GM21360 (cell line): ENCODE measurements at regions not wholly inside any gene's neighbourhood (a gene's known extent, or its start where the extent isn't known, plus 50 kb on each side); places are given as distances from the start of the nearest gene placed in this dataset.

Source experiments
- ATAC-seq: cut with Tn5 transposase; IDR thresholded peaks from one replicate; pipeline ENCODE4 v1.9.1; 2021; ENCODE audit warnings: mild to moderate bottlenecking, moderate library complexity; ENCODE audit not compliant: unreplicated experiment

DNA sequence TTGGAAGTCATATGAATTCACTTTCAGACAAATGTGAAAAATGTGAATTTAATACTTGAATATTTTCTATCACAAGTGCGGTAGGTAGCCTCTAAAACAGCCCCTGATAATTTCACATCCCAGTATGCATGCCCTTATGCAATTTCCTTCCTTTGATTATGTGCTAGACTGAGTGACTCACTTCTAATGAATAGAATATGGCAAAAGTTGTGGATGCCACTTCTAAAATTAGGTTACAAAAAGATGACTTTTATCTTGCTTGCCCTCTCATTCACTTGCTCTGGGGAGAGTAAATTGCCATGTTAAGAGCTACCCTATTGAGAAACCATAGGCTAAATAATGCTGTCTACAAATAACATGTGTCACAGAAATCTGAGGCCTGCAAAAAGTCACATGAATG is 402.5 kb upstream of the PCDH9 start:
- no peak for ATAC-seq

DNA sequence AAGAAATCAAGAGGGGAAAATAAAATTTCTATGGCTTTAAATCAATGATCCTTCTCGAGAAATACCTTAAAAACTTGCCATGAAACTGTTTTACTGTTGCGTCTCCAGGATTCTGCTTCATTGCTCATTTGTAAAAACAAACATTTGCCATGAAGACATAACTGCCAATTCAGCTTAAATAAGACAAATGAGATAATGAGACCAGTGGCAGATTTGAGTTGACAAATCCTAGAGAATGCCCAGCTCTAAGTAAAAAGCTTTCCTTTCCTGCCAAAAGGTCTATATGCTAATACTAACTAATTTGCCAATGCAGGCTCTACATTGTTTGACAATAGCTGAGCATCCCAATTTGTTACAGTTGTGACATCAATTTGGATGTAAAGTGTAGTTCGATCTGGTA is 400.5 kb upstream of the PCDH9 start:
- ATAC-seq = no peak

DNA sequence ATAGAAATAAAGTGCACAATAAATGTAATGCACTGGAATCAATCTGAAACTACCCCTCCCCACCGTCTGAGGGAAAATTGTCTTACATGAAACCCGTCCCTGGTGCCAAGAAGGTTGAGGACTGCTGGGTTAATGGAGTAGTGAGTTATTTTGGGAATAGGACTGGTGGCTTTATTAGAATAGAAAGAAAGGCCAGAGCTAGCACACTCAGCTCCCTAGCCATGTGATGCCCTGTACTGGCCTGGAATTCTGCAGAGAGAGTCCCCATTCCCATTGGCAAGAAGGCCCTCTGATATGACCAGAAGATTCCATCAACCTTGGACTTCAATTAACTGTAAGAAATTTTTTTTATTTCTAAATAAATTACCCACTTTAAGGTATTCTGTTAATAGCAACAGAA is 393.5 kb upstream of the PCDH9 start:
- ATAC-seq = no peak

DNA sequence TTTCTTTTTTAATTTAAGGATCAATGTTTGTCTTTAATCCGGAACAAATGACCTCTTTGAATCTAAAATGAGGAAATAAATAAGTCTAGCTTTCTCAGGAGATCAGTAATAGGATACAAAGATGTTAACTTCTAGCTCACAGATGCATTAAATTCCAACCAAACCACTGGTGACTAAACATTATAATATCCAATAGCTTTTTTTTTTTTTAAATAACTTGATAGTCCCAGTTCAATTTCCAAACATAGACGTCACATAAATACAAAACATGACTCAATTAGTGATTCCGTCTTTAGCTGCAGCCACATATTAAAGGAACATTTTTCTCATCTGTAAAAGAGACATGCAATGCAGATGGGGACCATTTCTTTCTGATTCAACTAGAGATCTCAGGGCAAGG is 390.5 kb upstream of the PCDH9 start:
- no peak for ATAC-seq

DNA sequence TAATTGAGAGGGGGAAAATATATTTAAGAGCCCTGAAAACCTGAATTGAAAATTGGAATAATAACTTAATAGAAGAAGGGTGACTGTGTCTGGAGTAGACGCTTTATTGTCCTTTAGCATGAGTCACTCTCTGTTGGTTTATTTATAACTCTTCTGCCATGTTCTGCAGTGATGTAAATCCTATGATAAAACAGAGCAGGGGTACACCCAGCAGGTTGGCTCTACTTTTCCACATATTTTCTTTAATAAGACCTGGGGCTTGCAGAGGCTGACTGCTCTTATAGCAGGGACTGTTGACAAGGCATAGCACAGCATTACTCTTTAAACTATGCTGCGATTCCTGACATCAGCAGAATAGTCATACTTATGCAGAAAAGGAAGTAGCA is 389.9 kb upstream of the PCDH9 start:
- ATAC-seq = no peak

DNA sequence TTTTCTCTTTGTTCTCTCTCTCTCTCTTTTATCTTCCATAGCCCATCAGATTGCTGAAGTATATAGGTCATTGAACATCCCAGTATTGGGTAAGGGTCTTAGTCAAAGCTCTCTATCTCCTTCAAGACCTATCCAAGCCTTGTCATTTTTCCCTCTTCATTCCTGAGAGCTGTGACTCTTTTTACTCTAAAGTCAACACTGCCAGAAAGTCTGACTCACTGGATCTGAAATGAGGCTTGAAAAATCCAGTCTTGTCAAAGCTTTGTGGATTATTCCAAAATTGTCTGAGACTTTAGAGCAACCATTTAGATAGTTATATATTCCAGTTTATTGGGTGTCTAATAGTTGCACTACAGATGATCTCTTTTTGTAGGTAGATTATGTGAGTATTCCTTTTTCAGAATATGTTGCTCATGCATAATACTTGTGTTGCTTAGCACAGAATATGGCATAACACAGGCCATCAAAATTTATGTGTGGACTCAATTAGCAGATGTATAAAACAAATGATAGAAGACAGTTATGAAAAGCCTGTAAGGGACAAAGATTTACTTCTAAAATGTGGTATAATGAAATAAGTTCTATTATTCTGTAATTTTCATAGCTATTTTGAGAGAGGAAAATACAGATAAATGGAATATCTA is 389.3 kb upstream of the PCDH9 start:
- no peak for ATAC-seq

DNA sequence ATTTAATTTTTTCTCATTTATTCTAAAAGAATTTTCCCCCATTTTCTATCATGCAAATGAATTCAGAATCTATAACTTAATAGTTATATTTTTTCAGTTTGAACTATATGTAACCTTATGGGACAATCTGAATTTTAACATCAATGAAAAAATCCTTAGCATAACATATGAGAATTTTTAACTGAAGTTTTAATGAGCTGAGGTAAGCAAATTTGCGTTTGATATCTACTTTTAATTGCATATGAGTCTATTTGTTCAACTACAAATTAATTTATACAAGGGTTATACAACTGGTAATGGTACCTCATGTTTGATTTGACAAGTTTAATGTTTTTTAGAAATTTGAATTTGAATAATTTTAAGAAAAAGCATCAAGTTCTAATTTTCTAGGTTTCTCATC is 384.4 kb upstream of the PCDH9 start:
- ATAC-seq = no peak

DNA sequence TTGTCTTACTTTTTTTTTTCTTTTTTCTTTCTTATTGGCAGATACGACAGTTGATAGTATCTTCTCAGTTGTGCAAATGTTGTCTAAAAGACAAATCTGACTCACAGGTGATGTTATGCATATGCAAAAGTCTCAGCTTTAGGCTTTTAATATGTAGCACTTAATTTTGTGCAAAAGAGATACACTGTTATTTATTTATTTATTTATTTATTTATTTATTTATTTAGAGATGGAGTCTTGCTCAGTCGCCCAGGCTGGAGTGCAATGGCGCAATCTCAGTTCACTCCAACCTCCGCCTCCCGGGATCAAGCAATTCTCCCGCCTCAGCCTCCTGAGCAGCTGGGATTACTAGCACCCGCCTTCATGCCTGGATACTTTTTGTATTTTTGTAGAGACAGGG is 383.9 kb upstream of the PCDH9 start:
- ATAC-seq = no peak

DNA sequence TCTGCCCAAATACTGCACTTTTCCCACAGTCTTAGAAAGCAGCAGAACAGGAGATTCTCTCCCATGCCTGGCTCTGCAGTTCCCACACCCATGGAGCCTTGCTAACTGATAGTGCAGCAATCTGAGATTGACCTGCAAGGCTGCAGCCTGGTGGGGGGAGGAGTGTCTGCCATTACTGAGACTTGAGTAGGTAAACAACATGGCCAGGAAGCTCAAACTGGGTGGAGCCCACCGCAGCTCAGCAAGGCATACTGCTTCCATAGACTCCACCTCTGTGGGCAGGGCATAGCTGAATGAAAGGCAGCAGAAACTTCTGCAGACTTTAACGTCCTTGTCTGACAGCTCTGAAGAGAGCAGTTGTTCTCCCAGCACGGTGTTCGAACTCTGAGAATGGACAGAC is 358.5 kb upstream of the PCDH9 start:
- ATAC-seq = no peak

DNA sequence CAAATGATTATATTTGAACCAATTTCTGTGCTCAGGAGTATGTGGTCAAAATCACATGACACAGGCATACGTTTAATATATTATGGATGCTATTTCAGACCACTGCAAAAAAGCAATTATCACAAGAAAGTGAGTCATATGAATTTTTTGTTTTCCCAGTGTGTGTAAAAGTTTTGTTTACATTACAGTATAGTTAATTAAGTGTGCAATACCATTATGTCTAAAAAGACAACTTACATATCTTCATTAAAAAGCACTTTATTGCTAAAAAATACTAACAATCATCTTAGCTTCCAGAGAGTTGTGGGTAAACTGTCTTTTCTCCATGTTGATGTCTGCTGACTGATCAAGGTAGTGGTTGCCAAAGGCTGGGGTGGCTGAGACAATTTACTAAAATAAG is 347.2 kb upstream of the PCDH9 start:
- no peak for ATAC-seq

DNA sequence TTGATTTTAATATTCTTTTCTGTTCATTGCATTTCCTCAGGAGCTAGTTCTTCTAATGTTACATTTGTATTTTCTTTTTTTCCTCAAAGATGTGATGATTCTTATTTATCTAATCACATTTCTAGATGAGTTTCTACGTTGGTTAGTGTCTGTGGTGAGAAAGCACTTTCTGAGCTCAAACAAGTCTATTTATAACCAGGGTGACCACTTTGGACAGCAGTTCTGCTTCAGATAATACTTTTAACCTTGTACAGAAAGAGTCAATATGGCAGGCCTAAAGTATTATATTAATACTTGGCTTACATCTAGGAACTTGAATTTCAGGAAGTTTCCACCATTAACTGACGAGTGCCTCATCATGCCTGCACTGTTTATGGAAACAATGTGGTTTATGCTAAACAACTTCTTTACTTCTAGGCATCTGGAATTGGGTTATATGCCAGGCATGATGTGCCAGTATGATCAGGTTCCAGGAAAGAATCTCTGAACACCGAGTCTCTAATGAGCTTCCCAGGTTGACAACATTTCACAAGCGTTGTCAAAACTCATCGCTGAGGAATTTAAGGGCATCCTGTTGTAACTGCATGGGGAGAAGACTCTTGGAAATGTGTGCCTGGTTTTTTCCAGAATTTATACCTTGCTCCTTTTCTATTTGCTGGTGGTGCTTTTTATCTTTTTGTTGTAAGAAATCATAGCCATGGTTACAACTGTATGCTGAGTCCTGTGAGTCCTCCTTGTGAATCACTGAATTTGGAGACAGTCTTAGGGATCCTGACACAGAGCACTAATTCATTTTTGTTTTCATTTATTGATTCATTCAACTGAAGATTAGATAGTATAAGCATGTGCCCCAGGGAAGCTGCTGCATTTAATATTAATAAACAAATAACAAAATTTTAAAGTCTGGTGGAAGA is 344.4 kb upstream of the PCDH9 start:
- ATAC-seq = no peak

DNA sequence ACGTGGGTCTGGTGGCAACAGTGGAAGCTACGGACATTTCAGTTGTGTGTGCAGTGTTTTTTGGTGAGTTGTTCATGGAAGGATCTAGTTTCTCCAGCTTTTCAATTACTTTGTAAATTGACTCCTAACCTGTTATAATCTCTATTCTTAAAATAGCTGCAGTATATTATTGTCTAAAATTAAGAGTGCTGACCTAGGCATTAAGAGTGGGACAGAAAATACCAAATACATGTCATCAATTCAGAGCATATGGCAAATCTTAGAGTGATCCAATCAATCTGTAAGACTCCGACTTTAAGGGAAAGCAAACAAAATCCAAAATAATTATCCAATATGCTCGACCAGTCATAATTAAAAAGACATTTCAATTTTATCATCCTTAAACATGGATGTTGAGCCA is 338.1 kb upstream of the PCDH9 start:
- ATAC-seq = no peak

DNA sequence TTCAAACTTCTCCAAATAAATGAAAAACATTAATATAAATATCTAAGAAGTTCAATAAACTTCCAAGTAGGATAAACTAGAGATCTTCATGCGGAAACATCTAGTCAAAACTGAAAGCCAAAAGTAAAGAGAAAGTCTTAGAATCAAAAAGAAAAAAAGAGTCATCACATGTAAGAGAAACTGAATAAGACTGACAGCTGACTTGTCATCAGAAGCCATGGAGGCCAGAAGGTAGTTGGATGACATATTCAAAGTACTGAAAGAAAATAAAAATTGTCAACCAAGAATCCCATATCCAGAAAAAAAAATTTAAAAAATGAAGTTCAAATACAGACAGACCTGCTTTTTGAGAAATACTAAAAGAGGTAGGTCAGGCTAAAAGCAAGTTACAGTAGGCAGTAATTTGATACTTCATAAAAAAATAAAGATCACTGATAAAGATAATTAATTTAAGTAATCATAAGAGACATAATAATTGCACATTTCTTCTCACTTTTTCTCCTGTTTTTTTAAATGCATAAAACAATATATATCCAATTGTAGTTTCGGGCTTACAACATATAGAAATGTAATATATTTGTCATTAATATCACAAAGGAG is 327.6 kb upstream of the PCDH9 start:
- ATAC-seq = no peak

DNA sequence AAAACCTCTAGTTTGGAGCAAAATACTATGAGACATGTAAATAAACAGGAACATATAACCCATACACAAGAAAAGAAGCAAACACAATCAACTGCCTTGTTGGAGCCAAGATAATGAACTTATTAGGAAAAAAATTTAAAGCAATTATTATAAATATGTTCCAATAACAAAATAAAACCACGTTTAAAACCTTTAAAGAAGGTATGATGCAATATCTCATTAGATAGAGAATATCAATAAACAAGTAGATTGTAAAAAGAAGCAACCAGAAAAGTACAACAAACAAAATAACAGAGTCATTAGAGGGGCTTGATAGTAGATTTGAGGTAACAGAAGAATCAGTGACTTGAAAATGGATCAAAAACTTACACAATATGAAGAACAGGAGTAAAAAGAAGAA is 327.0 kb upstream of the PCDH9 start:
- no peak for ATAC-seq

DNA sequence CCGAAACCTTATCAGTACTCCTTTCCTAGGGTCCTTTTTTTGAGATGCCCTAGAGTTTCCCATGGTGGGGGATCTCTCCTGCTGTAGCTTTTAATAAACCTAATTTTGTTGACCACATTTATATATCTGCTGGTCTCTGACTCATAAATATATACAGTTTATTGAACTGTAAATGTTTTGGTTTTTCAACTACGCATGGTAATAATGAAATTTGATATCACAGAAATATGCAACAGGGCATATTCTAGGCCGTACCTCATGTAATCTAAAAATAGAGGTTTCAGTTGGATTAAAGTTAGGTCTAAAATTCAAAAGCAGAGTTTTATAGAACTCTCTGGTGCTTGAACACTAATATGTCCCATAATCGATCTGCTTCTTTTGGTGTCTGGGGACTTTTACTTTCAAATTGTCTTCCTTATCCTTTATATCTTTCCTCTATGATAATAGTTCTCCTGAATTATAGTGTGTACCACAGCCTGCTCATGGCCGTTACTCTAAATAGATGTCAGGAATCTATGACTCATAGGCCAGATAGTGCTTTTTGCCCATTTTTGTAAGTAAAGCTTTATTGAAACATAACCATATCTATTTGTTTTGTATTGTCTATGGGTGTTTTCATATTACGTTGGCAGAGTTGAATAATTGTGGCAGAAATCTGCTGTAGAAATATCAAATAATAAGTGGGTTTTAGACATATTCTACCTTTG is 324.8 kb upstream of the PCDH9 start:
- no peak for ATAC-seq

DNA sequence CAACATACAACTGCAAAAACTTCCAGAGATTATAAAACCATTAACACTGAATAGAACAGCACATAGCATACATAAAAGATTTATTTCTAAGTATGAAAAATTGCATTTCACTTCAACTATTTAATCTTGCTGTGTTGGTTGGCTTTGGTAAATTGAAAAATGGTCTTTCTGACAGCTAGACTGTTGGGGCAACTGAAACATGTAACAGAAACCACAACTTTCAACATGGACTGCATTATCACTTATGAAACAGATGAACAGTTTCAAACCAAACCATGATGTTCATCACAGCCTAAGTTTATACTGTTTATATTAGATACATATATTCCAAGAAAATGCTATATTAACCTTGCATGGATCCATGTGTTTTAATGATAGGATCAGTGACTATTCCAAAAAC is 324.1 kb upstream of the PCDH9 start:
- ATAC-seq = no peak

DNA sequence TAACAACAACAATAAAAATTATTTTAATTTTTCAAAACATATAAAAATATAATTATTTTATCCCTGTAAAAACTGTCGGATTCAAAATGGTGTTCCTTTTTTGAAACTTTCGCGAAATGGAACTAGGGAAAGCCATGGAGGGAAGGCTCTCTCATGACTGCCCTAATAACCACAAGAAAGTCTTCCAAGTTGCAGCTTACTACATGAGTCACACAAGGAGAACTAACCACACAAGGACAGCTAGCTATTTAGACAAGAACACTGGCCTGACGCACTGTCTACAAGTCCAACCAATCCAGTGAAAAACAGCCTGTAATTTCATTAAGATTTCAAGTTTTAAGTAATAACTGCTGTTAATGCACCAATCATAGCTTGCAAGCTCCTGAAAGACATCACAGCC is 319.2 kb upstream of the PCDH9 start:
- no peak for ATAC-seq

DNA sequence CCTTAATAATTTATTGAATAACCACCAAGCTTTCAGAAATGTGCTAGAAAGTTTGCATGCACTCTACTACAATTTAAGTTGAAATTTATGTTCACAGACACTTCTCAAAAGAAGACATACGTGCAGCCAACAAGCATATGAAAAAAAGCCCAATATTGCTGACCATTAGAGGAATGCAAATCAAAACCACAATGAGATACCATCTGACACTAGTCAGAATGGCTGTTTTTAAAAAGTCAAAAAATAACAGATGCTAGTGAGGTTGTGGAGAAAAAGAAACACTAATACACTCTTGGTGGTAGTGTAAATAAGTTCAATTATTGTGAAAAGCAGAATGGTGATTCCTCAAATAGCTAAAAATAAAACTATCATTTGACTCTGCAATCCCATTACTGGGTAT is 308.8 kb upstream of the PCDH9 start:
- ATAC-seq = no peak

DNA sequence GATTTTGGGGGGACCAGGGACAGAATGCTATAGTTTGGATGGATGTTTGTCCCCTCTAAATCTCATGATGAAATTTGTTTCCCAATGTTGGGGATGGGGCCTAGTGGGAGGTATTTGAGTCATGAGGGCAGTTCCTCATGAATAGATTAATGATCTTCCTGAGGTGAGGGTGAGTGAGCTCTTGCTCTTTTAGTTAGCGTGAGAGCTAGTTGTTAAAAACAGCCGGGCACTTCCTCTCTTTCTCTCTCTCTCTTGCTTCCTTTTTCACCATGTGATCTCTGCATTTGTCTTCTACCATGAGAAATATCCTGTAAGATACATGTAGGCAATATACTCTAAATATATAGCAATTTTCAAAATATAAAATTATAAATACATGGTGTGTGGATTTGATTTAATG is 290.8 kb upstream of the PCDH9 start:
- no peak for ATAC-seq

DNA sequence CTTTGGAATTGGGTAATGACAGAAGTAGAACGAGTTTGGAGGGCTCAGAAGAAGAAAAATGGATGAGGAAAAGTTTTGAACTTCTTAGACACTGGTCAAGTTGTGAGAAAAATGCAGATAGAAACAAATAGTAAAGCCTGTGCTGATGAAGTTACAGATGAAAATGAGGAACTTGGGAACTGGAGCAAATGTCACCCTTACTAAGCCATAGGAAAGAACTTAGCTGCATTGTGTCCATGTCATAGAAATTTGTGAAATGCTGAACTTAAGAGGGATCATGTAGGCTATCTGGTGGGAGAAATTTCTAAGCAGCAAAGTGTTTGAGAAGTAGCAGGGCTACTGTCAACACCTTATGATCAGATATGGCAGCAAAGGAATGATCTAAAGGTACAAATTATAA is 289.2 kb upstream of the PCDH9 start:
- no peak for ATAC-seq

DNA sequence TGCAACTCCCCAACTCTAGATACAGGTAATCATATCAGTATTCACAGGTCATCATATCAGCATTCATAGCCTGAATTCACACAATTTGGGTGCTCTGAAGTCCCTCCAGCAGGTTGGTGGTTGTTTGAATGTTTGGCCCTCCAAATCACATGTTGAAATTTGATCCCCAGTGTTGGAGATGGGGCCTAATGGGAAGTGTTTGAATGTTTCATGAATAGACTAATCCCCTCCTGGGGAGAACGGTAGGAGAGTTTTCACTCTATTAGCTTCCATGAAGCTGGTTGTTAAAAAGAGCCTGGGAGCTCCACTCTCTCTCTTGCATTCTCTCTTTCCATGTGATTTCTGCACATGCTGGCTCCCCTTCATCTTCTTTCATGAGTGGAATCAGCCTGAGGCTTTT is 288.6 kb upstream of the PCDH9 start:
- ATAC-seq = no peak

DNA sequence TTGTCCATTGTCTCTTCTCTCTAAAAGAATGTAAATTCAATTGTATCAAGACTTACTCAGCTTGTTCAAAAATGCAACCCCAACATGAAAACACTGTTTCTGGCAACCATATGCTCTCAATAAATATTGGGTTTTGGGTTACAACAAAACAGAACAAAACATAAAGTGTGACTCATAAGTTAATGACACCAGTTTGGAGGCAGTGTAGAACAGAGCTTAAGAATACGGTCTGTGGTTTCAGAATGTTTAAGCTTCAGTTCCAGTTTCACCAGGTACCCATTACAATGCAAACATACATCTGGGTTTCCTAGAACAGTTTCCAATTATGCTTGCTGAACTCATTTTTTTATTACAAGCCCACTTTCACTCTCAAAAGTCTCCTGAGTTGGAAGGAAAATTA is 285.8 kb upstream of the PCDH9 start:
- ATAC-seq = peak; percentile 68
